Germinal center (tissue), 1 donor: ENCODE measurements at regions not wholly inside any gene's neighbourhood (a gene's known extent, or its start where the extent isn't known, plus 50 kb on each side); places are given as distances from the start of the nearest gene placed in this dataset.
"Not testable (repeated sequence)": the region's sequence is repeated elsewhere in the genome, so short reads cannot be mapped to it uniquely, and the experiment has no call there.

Experiments used
- DNase-seq: peaks from one replicate; pipeline ENCODE4 v3.0.0; 2012; ENCODE audit warnings: mixed read lengths, low spot score

- no peak for DNase-seq
Measured at GRCh38 chr7:108627476-108628051, 57.9 kb downstream of the DNAJB9 start.

- no peak for DNase-seq
Measured at GRCh38 chr7:108628678-108629077, 59.0 kb downstream of the DNAJB9 start.

GRCh38 chr7:108629651-108630400 lies 60.2 kb downstream of the DNAJB9 start:
- DNase-seq: no peak

GRCh38 chr7:108634036-108634435 lies 64.4 kb downstream of the DNAJB9 start:
- DNase-seq: no peak

GRCh38 chr7:108634535-108634934 lies 64.9 kb downstream of the DNAJB9 start:
- no peak for DNase-seq

GRCh38 chr7:108637049-108637621 lies 67.5 kb downstream of the DNAJB9 start:
- no peak for DNase-seq

- DNase-seq: no peak
Measured at GRCh38 chr7:108642126-108642525, 72.5 kb downstream of the DNAJB9 start.

- DNase-seq: no peak
Measured at GRCh38 chr7:108643136-108643535, 73.5 kb downstream of the DNAJB9 start.

GRCh38 chr7:108648989-108649388 lies 79.3 kb downstream of the DNAJB9 start:
- no peak for DNase-seq

- no peak for DNase-seq
Measured at GRCh38 chr7:108650467-108650866, 80.8 kb downstream of the DNAJB9 start.

- DNase-seq: no peak
Measured at GRCh38 chr7:108652886-108653285, 83.2 kb downstream of the DNAJB9 start.

GRCh38 chr7:108653526-108653925 lies 83.9 kb downstream of the DNAJB9 start:
- no peak for DNase-seq

GRCh38 chr7:108657140-108657726 lies 87.6 kb downstream of the DNAJB9 start:
- not testable (repeated sequence) for DNase-seq

GRCh38 chr7:108659261-108659660 lies 89.6 kb downstream of the DNAJB9 start:
- no peak for DNase-seq

GRCh38 chr7:108659867-108660266 lies 90.2 kb downstream of the DNAJB9 start:
- DNase-seq: no peak

GRCh38 chr7:108660465-108660864 lies 90.8 kb downstream of the DNAJB9 start:
- DNase-seq: no peak

- no peak for DNase-seq
Measured at GRCh38 chr7:108662783-108663362, 93.2 kb downstream of the DNAJB9 start.

GRCh38 chr7:108663701-108664100 lies 94.0 kb downstream of the DNAJB9 start:
- no peak for DNase-seq

- DNase-seq: no peak
Measured at GRCh38 chr7:108667216-108667615, 97.5 kb downstream of the DNAJB9 start.

GRCh38 chr7:108669958-108670357 lies 100.3 kb downstream of the DNAJB9 start:
- no peak for DNase-seq

GRCh38 chr7:108673699-108674098 lies 104.0 kb downstream of the DNAJB9 start:
- DNase-seq: not testable (repeated sequence)

- DNase-seq: no peak
Measured at GRCh38 chr7:108684629-108685028, 115.0 kb downstream of the DNAJB9 start.

GRCh38 chr7:108686494-108686893 lies 116.8 kb downstream of the DNAJB9 start:
- no peak for DNase-seq
